Neuronal stem cell (in vitro differentiated cells): ENCODE measurements at regions not wholly inside any gene's neighbourhood (a gene's known extent, or its start where the extent isn't known, plus 50 kb on each side); places are given as distances from the start of the nearest gene placed in this dataset.
"Not testable (repeated sequence)": the region's sequence is repeated elsewhere in the genome, so short reads cannot be mapped to it uniquely, and the experiment has no call there.

ENCODE experiments used
- DNase-seq: peaks from one replicate; pipeline ENCODE4 v3.0.0-alpha.2; 2013; ENCODE audit warnings: low spot score
- H2AFZ ChIP-seq: one replicate; pipeline ENCODE4 v1.6.1; 2013; ENCODE audit warnings: mild to moderate bottlenecking, low read length, inconsistent platforms
- H2AK5ac ChIP-seq: 2 replicates; pipeline ENCODE4 v1.6.1; 2013; ENCODE audit warnings: low read depth, mild to moderate bottlenecking, inconsistent platforms, low read length, moderate library complexity, mixed read lengths
- H2BK120ac ChIP-seq: 2 replicates; pipeline ENCODE4 v1.6.1; 2013; ENCODE audit warnings: low read depth, mild to moderate bottlenecking, inconsistent platforms, low read length, moderate library complexity, mixed read lengths
- H2BK12ac ChIP-seq: one replicate; pipeline ENCODE4 v1.6.1; 2013; ENCODE audit warnings: low read length, inconsistent platforms
- H2BK15ac ChIP-seq: 2 replicates; pipeline ENCODE4 v1.6.1; 2013; ENCODE audit warnings: mild to moderate bottlenecking, low read length, inconsistent platforms, mixed read lengths
- H2BK5ac ChIP-seq: one replicate; pipeline ENCODE4 v1.6.1; 2013; ENCODE audit warnings: inconsistent platforms, mild to moderate bottlenecking, low read length, moderate library complexity
- H3K14ac ChIP-seq: one replicate; pipeline ENCODE4 v1.6.1; 2013; ENCODE audit warnings: low read length, inconsistent platforms
- H3K18ac ChIP-seq: 2 replicates; pipeline ENCODE4 v1.6.1; 2013; ENCODE audit warnings: low read length, inconsistent platforms
- H3K23ac ChIP-seq: 2 replicates; pipeline ENCODE4 v1.6.1; 2013; ENCODE audit warnings: low read depth, mild to moderate bottlenecking, mixed read lengths, low read length, inconsistent platforms; ENCODE audit not compliant: poor library complexity
- H3K27ac ChIP-seq: replicated peaks from 3 replicates; pipeline ENCODE4 v1.5.1; 2013; ENCODE audit warnings: low read length, inconsistent platforms
- H3K27me3 ChIP-seq, 3 experiments: 2 replicates each; pipeline ENCODE4 v1.6.1; 2013; ENCODE audit warnings: low read length in 3 of 3, mild to moderate bottlenecking in 2 of 3, inconsistent platforms in 1 of 3, low read depth in 1 of 3, mixed read lengths in 1 of 3, moderate library complexity in 1 of 3; ENCODE audit not compliant: control insufficient read depth in 3 of 3, insufficient read depth in 3 of 3
- H3K36me3 ChIP-seq, 2 donors: replicated peaks in 1 of 2; 2 replicates each; pipeline ENCODE4 v1.6.1; 2013; ENCODE audit warnings: low read length in 2 of 2; ENCODE audit not compliant: control insufficient read depth in 2 of 2, insufficient read depth in 2 of 2
- H3K4ac ChIP-seq: 2 replicates; pipeline ENCODE4 v1.6.1; 2013; ENCODE audit warnings: inconsistent platforms, mild to moderate bottlenecking, low read length, moderate library complexity
- H3K4me1 ChIP-seq, 2 donors: 1 replicate in 1 of 2; 2 replicates in 1 of 2; pipeline ENCODE4 v1.6.1; 2013; ENCODE audit warnings: low read length in 2 of 2, low read depth in 1 of 2; ENCODE audit not compliant: control insufficient read depth in 2 of 2, insufficient read depth in 1 of 2
- H3K4me2 ChIP-seq: one replicate; pipeline ENCODE4 v1.6.1; 2013; ENCODE audit warnings: mild to moderate bottlenecking, low read length, inconsistent platforms; ENCODE audit not compliant: insufficient read depth, poor library complexity, severe bottlenecking
- H3K4me3 ChIP-seq, 2 donors: 2 replicates each; pipeline ENCODE4 v1.5.1; 2013; ENCODE audit warnings: low read length in 2 of 2, mild to moderate bottlenecking in 2 of 2, inconsistent platforms in 1 of 2, moderate library complexity in 1 of 2
- H3K79me1 ChIP-seq: one replicate; pipeline ENCODE4 v1.6.1; 2013; ENCODE audit warnings: low read depth, mild to moderate bottlenecking, inconsistent platforms, low read length, moderate library complexity
- H3K9ac ChIP-seq: one replicate; pipeline ENCODE4 v1.6.1; 2013; ENCODE audit warnings: mild to moderate bottlenecking, low read depth, low read length, inconsistent platforms; ENCODE audit not compliant: poor library complexity
- H3K9me3 ChIP-seq, 2 donors: replicated peaks in 1 of 2; 2 replicates each; pipeline versions ENCODE3 to v1.6.1; 2013; ENCODE audit warnings: low read length in 2 of 2, mild to moderate bottlenecking in 2 of 2, inconsistent platforms in 1 of 2, low read depth in 1 of 2, mixed read lengths in 1 of 2, moderate library complexity in 1 of 2; ENCODE audit not compliant: control insufficient read depth in 2 of 2, insufficient read depth in 1 of 2
- H4K8ac ChIP-seq: one replicate; pipeline ENCODE4 v1.6.1; 2013; ENCODE audit warnings: low read depth, mild to moderate bottlenecking, inconsistent platforms, low read length, moderate library complexity
- H4K91ac ChIP-seq: one replicate; pipeline ENCODE4 v1.6.1; 2013; ENCODE audit warnings: low read length, low read depth, mild to moderate bottlenecking, inconsistent platforms; ENCODE audit not compliant: poor library complexity
- WGBS, 2 donors: extraction: QIAGEN DNeasy Blood & Tissue Kit; methylation state at CpG; one replicate each; pipeline ENCODE4 v1.1.7; 2013; ENCODE audit warnings: missing lambda C conversion rate in 2 of 2, mixed read lengths in 1 of 2; ENCODE audit not compliant: insufficient read length in 2 of 2, insufficient replicate concordance in 1 of 2; ENCODE audit errors: extremely low coverage in 2 of 2; 5-methylcytosine and 5-hydroxymethylcytosine counted together

DNA sequence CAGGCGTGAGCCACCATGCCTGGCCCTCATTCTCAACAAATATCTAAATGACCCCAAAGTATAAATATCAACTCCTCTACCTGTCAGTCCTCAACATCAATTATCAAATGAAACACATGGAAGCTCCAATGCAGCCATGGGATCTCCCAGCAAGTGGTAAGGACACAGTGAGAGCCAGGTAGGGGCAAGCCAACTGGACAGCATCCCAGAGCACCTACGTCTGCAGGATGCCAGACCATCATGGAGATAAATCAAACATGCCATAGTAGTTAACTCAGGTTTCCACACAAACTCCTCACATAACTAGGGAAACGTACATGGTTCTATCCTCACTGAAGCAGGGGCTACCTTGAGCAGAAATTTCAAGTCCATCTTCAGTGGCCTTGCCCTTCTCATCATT lies 159.9 kb upstream of the MED14 start:
- no peak overlapping the region for H3K14ac ChIP-seq
- H2AK5ac ChIP-seq, result no peak overlapping the region
- H2BK12ac ChIP-seq, result no peak overlapping the region
- no peak overlapping the region for H3K4me3 ChIP-seq
- H3K79me1 ChIP-seq, result no peaks in the 10 kb centered on the region
- no peak overlapping the region for H2BK15ac ChIP-seq
- H3K23ac ChIP-seq, result no peak overlapping the region
- H3K18ac ChIP-seq, result no peak overlapping the region
- no peaks in the 10 kb centered on the region for H3K4me1 ChIP-seq
- H3K27me3 ChIP-seq, result no peaks in the 10 kb centered on the region
- no peak overlapping the region for H2BK5ac ChIP-seq
- no peak overlapping the region for H3K9ac ChIP-seq
- no peak overlapping the region for H4K8ac ChIP-seq
- DNase-seq, result no peak
- no peak overlapping the region for H2AFZ ChIP-seq
- H2BK120ac ChIP-seq, result no peak overlapping the region
- H4K91ac ChIP-seq, result no peak overlapping the region
- H3K9me3 ChIP-seq, result no peaks in the 10 kb centered on the region
- H3K4ac ChIP-seq, result no peak overlapping the region
- H3K27ac ChIP-seq, result no peak overlapping the region
- no CpG with 5 or more reads among the region's 3 CpGs for WGBS, 2 donors
- no peaks in the 10 kb centered on the region for H3K36me3 ChIP-seq
- H3K4me2 ChIP-seq, result no peak overlapping the region

DNA sequence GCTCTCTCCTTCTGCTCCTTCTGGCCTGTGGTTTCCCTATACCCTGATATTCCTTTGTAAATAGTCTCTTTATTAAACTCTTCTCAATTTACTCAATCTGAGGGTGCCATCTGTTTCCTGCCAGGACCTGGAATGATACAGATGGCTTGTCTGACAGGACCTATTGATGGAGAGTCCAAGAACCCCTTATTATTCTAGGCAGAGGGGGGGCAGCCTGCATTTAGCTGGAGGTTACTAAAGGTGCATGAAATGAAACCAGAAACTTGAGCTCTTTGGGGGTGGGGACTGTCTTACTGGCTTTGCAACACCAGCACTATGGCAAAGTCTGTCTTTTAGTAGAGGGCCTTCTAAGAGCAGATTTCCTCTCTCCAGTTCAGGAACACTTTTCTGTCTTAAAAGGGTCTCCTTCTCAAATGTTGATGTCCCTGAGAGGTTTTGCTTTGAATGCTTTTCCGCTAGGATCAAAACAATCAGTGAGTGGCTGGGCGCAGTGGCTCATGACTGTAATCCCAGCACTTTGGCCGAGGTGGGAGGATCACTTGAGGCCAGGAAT lies 162.5 kb upstream of the MED14 start:
- H3K4me1 ChIP-seq, result no peaks in the 10 kb centered on the region
- H4K91ac ChIP-seq, result no peak overlapping the region
- no peak overlapping the region for H3K23ac ChIP-seq
- H3K4ac ChIP-seq, result no peak overlapping the region
- H3K9ac ChIP-seq, result no peak overlapping the region
- peak overlapping the region; percentile 49 for H2AFZ ChIP-seq
- no peak for DNase-seq
- H3K27ac ChIP-seq, result no peak overlapping the region
- H3K18ac ChIP-seq, result no peak overlapping the region
- no peak overlapping the region for H2BK12ac ChIP-seq
- H3K79me1 ChIP-seq, result no peaks in the 10 kb centered on the region
- H2BK120ac ChIP-seq, result no peak overlapping the region
- peak overlapping the region; percentile 18 for H3K4me2 ChIP-seq
- no peaks in the 10 kb centered on the region for H3K27me3 ChIP-seq
- H2AK5ac ChIP-seq, result no peak overlapping the region
- no peak overlapping the region for H3K4me3 ChIP-seq
- no peak overlapping the region for H2BK15ac ChIP-seq
- H3K9me3 ChIP-seq, result no peaks in the 10 kb centered on the region
- no peak overlapping the region for H2BK5ac ChIP-seq
- no peak overlapping the region for H3K14ac ChIP-seq
- WGBS, 2 donors, result no CpG with 5 or more reads among the region's 3 CpGs
- H3K36me3 ChIP-seq, result no peaks in the 10 kb centered on the region
- H4K8ac ChIP-seq, result no peak overlapping the region

DNA sequence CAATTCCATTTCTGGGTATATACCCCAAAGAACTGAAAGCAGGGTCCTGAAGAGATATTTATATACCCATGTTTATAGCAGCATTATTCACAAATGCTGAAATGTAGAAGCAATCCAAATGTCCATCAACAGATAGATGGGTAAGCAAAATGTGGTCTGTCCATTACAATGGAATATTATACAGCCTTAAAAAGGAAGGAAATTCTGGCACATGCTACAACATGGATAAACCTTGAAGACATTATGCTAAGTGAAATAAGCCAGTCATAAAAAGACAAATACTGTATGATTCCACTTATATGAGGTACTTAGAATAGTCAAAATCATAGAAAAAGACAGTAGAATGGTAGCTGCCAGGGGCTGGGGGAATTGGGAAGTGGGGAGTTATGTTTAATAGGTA lies 169.4 kb upstream of the MED14 start:
- H3K4ac ChIP-seq, H3K79me1 ChIP-seq, H3K9me3 ChIP-seq, H2BK12ac ChIP-seq, H3K4me3 ChIP-seq, H3K27me3 ChIP-seq, H3K9ac ChIP-seq, H3K36me3 ChIP-seq, H4K8ac ChIP-seq, H2BK120ac ChIP-seq, H3K14ac ChIP-seq, H4K91ac ChIP-seq, H2BK5ac ChIP-seq, H3K18ac ChIP-seq, H3K4me1 ChIP-seq, H2BK15ac ChIP-seq, H2AFZ ChIP-seq, H3K27ac ChIP-seq, DNase-seq, H3K23ac ChIP-seq, H2AK5ac ChIP-seq, H3K4me2 ChIP-seq: not testable (repeated sequence)

DNA sequence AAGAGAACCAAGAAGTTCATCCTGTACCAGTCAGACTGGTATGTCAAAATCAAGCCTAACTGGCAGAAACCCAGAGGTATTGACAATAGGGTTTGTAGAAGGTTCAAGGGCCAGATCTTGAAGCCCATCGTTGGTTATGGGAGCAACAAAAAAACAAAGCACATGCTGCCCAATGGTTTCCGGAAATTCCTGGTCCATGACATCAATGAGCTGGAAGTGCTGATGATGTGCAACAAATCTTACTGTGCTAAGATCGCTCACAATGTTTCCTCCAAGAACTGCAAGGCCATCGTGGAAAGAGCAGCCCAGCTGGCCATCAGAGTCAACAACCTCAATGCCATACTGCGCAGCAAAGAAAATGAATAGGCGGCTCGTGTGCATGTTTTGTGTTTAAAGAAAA lies 172.7 kb upstream of the MED14 start:
- Histone ChIP-seq H2AK5ac (no peak overlapping the region), H3K4me3 (no peak overlapping the region), H3K4me2 (no peak overlapping the region), H3K79me1 (no peaks in the 10 kb centered on the region), H3K14ac (no peak overlapping the region), H2BK120ac (no peak overlapping the region), H3K9me3 (no peaks in the 10 kb centered on the region), H3K18ac (no peak overlapping the region), H4K91ac (no peak overlapping the region), H3K4me1 (no peaks in the 10 kb centered on the region), H3K36me3 (no peaks in the 10 kb centered on the region), H2AFZ (no peak overlapping the region), H3K9ac (no peak overlapping the region), H2BK12ac (no peak overlapping the region), H3K27me3 (no peaks in the 10 kb centered on the region), H3K4ac (no peak overlapping the region), H3K23ac (no peak overlapping the region), H2BK15ac (no peak overlapping the region), H2BK5ac (no peak overlapping the region), H3K27ac (no peak overlapping the region), H4K8ac (no peak overlapping the region)
- no CpG with 5 or more reads among the region's 7 CpGs for WGBS, 2 donors
- no peak for DNase-seq
